Right lobe of liver (tissue), 6 donors: ENCODE measurements at regions not wholly inside any gene's neighbourhood (a gene's known extent, or its start where the extent isn't known, plus 50 kb on each side); places are given as distances from the start of the nearest gene placed in this dataset.

Experiments
- ATAC-seq, 4 donors: fragments of 200-7000 bp; cut with Tn5 transposase; one replicate each; pipeline ENCODE4 v1.9.1; 2020; ENCODE audit warnings: mild to moderate bottlenecking in 4 of 4, moderate library complexity in 4 of 4
- DNase-seq, 3 donors: peaks; one replicate each; pipeline ENCODE4 v3.0.0-alpha.2; 2020
- H3K27ac ChIP-seq, 3 donors: fragments of 200-600 bp; one replicate each; pipeline ENCODE4 v1.8.0; 2022
- H3K27me3 ChIP-seq, 2 donors: fragments of 200-600 bp; one replicate each; pipeline ENCODE4 v1.8.0; 2022
- H3K36me3 ChIP-seq, 4 donors: fragments of 200-600 bp; sonication (generic) in 1 of 4; one replicate each; pipeline versions ENCODE4 v1.5.1 to v1.8.0; 2017 to 2022; ENCODE audit warnings: control low read depth in 1 of 4
- H3K4me1 ChIP-seq, 4 donors: fragments of 200-600 bp; sonication (generic) in 1 of 4; one replicate each; pipeline versions ENCODE4 v1.5.1 to v1.8.0; 2017 to 2022; ENCODE audit warnings: control low read depth in 1 of 4
- H3K4me3 ChIP-seq, 3 donors: fragments of 200-600 bp; one replicate each; pipeline ENCODE4 v1.8.0; 2022
- H3K9me3 ChIP-seq, 4 donors: fragments of 200-600 bp; sonication (generic) in 1 of 4; one replicate each; pipeline versions ENCODE4 v1.5.1 to v1.8.0; 2017 to 2022; ENCODE audit warnings: control low read depth in 1 of 4
- CTCF ChIP-seq, 4 donors: fragments of 200-600 bp in 3 of 4; fragments of 450-650 bp in 1 of 4; IDR thresholded peaks; one replicate each; pipeline versions ENCODE4 v1.5.1 to v1.8.0; 2016 to 2022; ENCODE audit warnings: antibody characterized with exemption in 4 of 4, mild to moderate bottlenecking in 2 of 4
- POLR2A ChIP-seq: fragments of 450-650 bp; IDR thresholded peaks from one replicate; pipeline ENCODE4 v1.6.1; 2017; ENCODE audit warnings: antibody characterized with exemption, mild to moderate bottlenecking
- WGBS: methylation state at CpG from one replicate; pipeline ENCODE4 v1.1.6; 2018; ENCODE audit warnings: low coverage, low lambda C conversion rate; ENCODE audit not compliant: insufficient coverage; ENCODE audit errors: missing lambda C conversion rate; 5-methylcytosine and 5-hydroxymethylcytosine counted together
- intact Hi-C, 2 donors: fragments of 100-400 bp; cut with DNase I; formaldehyde crosslinking; loops; one replicate each; pipeline versions ENCODE4 v1.11.2 to v1.14.1; 2022
- donor health status: DM: no; HTN: yes; CAD: no.
- donor health status: DM: no; HTN: no; CAD: no.
- donor health status: DM: no; HTN: no; CAD: no.
- donor health status: DM: no; HTN: yes; CAD: no.
- donor health status: DM: no; HTN: yes; CAD: no.

DNA sequence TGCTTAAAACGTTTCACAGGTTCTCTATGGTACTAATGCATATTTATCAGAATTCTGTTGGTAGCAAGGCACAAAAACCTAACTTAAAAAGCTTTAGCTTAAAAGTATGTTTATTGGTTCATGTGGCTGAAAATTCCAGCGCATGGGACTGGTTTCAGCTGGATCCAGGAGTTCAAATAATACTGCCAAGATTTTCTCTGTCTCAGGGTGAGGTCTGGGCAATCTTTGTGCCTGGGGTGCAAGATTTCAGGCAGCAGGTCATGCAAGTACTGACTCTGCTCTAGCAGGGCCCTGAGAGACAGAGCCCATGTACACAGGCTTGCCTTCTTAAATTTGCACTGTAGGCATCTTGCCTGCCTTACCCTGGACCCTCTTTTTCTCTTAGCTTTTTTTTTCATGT is 134.2 kb upstream of the GAS1 start:
- DNase-seq (no peak), ATAC-seq (no peak)
- H3K27ac ChIP-seq: no peak overlapping the region
- 31% methylated on average over 2 of the region's 2 CpGs for WGBS
- no peaks in the 10 kb centered on the region for H3K27me3 ChIP-seq
- H3K9me3 ChIP-seq: no peaks in the 10 kb centered on the region
- H3K4me3 ChIP-seq: no peak overlapping the region
- H3K36me3 ChIP-seq: no peaks in the 10 kb centered on the region
- no peaks in the 10 kb centered on the region for H3K4me1 ChIP-seq
- intact Hi-C loops: no loop called here
- TF ChIP-seq CTCF (IDR thresholded peaks at IDR 0.05) (no peak), POLR2A (no peak)

- Histone ChIP-seq H3K36me3 (no peaks in the 10 kb centered on the region), H3K27ac (no peak overlapping the region), H3K27me3 (no peaks in the 10 kb centered on the region), H3K4me1 (no peaks in the 10 kb centered on the region), H3K4me3 (no peak overlapping the region), H3K9me3 (no peaks in the 10 kb centered on the region)
- TF ChIP-seq CTCF (IDR thresholded peaks at IDR 0.05) (no peak), POLR2A (no peak)
- DNase-seq (no peak), ATAC-seq (no peak)
- 93% methylated on average over 4 of the region's 13 CpGs for WGBS
- intact Hi-C loops: no loop called here
Measured at GRCh38 chr9:87083986-87084385, 136.7 kb upstream of the GAS1 start.

- Histone ChIP-seq H3K4me3 (no peak overlapping the region), H3K36me3 (no peaks in the 10 kb centered on the region), H3K4me1 (no peaks in the 10 kb centered on the region), H3K27me3 (no peaks in the 10 kb centered on the region), H3K9me3 (no peaks in the 10 kb centered on the region), H3K27ac (no peak overlapping the region)
- ATAC-seq (no peak), DNase-seq (no peak)
- intact Hi-C loops: no loop called here
- TF ChIP-seq POLR2A: no peak
- no peak for TF ChIP-seq CTCF (IDR thresholded peaks at IDR 0.05)
- no CpG with 5 or more reads among the region's 12 CpGs for WGBS
Measured at GRCh38 chr9:87084407-87084806, 137.1 kb upstream of the GAS1 start.

- no peaks in the 10 kb centered on the region for H3K27me3 ChIP-seq
- no peaks in the 10 kb centered on the region for H3K9me3 ChIP-seq
- TF ChIP-seq POLR2A (no peak), CTCF (IDR thresholded peaks at IDR 0.05) (no peak)
- ATAC-seq (no peak), DNase-seq (no peak)
- no peaks in the 10 kb centered on the region for H3K4me1 ChIP-seq
- intact Hi-C loops: no loop called here
- H3K36me3 ChIP-seq: no peaks in the 10 kb centered on the region
- 89% methylated on average over 21 of the region's 27 CpGs for WGBS
- H3K27ac ChIP-seq: no peak overlapping the region
- no peak overlapping the region for H3K4me3 ChIP-seq
Measured at GRCh38 chr9:87085073-87085472, 137.8 kb upstream of the GAS1 start.

- intact Hi-C loops: no loop called here
- 71% methylated on average over 4 of the region's 9 CpGs for WGBS
- Histone ChIP-seq H3K27me3 (no peaks in the 10 kb centered on the region), H3K9me3 (no peaks in the 10 kb centered on the region), H3K4me3 (no peak overlapping the region), H3K36me3 (no peaks in the 10 kb centered on the region), H3K27ac (no peak overlapping the region), H3K4me1 (no peaks in the 10 kb centered on the region)
- DNase-seq (no peak), ATAC-seq (no peak)
- TF ChIP-seq POLR2A (no peak), CTCF (IDR thresholded peaks at IDR 0.05) (no peak)
Measured at GRCh38 chr9:87085521-87085920, 138.2 kb upstream of the GAS1 start.
